ENCODE measurements at regions not wholly inside any gene's neighbourhood (a gene's known extent, or its start where the extent isn't known, plus 50 kb on each side); places are given as distances from the start of the nearest gene placed in this dataset.
"Not testable (repeated sequence)": the region's sequence is repeated elsewhere in the genome, so short reads cannot be mapped to it uniquely, and the experiment has no call there.

- DNase-seq (ENCODE audit: low spot score): no peak
These were observed 116.5 kb upstream of the FBXL7 start for GRCh38 chr5:15383469-15383868.

GRCh38 chr5:15383021-15383420 lies 117.0 kb upstream of the FBXL7 start:
- DNase-seq (ENCODE audit: low spot score): no peak

GRCh38 chr5:15377573-15378340 lies 122.2 kb upstream of the FBXL7 start:
- no peak for DNase-seq (ENCODE audit: low spot score)

GRCh38 chr5:15376803-15377202 lies 123.2 kb upstream of the FBXL7 start:
- no peak for DNase-seq (ENCODE audit: low spot score)

GRCh38 chr5:15376088-15376487 lies 123.9 kb upstream of the FBXL7 start:
- no peak for DNase-seq (ENCODE audit: low spot score)

GRCh38 chr5:15375559-15375958 lies 124.4 kb upstream of the FBXL7 start:
- no peak for DNase-seq (ENCODE audit: low spot score)

- DNase-seq (ENCODE audit: low spot score): no peak
These were observed 125.1 kb upstream of the FBXL7 start for GRCh38 chr5:15374886-15375285.

- no peak for DNase-seq (ENCODE audit: low spot score)
These were observed 126.8 kb upstream of the FBXL7 start for GRCh38 chr5:15373151-15373550.

- no peak for DNase-seq (ENCODE audit: low spot score)
These were observed 128.8 kb upstream of the FBXL7 start for GRCh38 chr5:15371184-15371583.

GRCh38 chr5:15368835-15369234 lies 131.1 kb upstream of the FBXL7 start:
- DNase-seq (ENCODE audit: low spot score): no peak

- DNase-seq (ENCODE audit: low spot score): no peak
These were observed 132.5 kb upstream of the FBXL7 start for GRCh38 chr5:15367489-15367888.

- no peak for DNase-seq (ENCODE audit: low spot score)
These were observed 133.1 kb upstream of the FBXL7 start for GRCh38 chr5:15366676-15367391.

GRCh38 chr5:15365070-15365469 lies 134.9 kb upstream of the FBXL7 start:
- no peak for DNase-seq (ENCODE audit: low spot score)

GRCh38 chr5:15363601-15364000 lies 136.4 kb upstream of the FBXL7 start:
- DNase-seq (ENCODE audit: low spot score): no peak

GRCh38 chr5:15357092-15357453 lies 142.9 kb upstream of the FBXL7 start:
- DNase-seq (ENCODE audit: low spot score): not testable (repeated sequence)

- DNase-seq (ENCODE audit: low spot score): not testable (repeated sequence)
These were observed 143.5 kb upstream of the FBXL7 start for GRCh38 chr5:15356308-15357091.

GRCh38 chr5:15354021-15354420 lies 146.0 kb upstream of the FBXL7 start:
- no peak for DNase-seq (ENCODE audit: low spot score)

- no peak for DNase-seq (ENCODE audit: low spot score)
These were observed 146.8 kb upstream of the FBXL7 start for GRCh38 chr5:15353086-15353645.

GRCh38 chr5:15350614-15351013 lies 149.4 kb upstream of the FBXL7 start:
- no peak for DNase-seq (ENCODE audit: low spot score)

GRCh38 chr5:15346738-15347137 lies 153.2 kb upstream of the FBXL7 start:
- no peak for DNase-seq (ENCODE audit: low spot score)

- no peak for DNase-seq (ENCODE audit: low spot score)
These were observed 155.0 kb upstream of the FBXL7 start for GRCh38 chr5:15344954-15345353.

- DNase-seq (ENCODE audit: low spot score): no peak
These were observed 161.4 kb upstream of the FBXL7 start for GRCh38 chr5:15338546-15338945.
